Heart left ventricle (tissue), 13 donors: ENCODE measurements at regions not wholly inside any gene's neighbourhood (a gene's known extent, or its start where the extent isn't known, plus 50 kb on each side); places are given as distances from the start of the nearest gene placed in this dataset.

ENCODE experiments used
- POLR2A ChIP-seq, 2 donors: fragments of 450-650 bp; IDR thresholded peaks; one replicate each; pipeline ENCODE4 v1.6.1; 2017; ENCODE audit warnings: antibody characterized with exemption in 2 of 2, mild to moderate bottlenecking in 2 of 2, moderate library complexity in 2 of 2
- TF ChIP-seq, protein P1 (sequence below), 12 donors: fragments of 200-600 bp; sonication (generic) in 4 of 12; IDR thresholded peaks; one replicate each; pipeline versions ENCODE4 v1.5.0 to v1.8.0; 2018 to 2022; ENCODE audit warnings: antibody characterized with exemption in 12 of 12, mild to moderate bottlenecking in 5 of 12
- donor health status: ischemic (EF 13 %, LVEDD 7.1; RV severe dilation, severe dysfunction).
- donor health status: DM: no; HTN: yes; CAD: no.
- donor health status: DM: no; HTN: no; CAD: no.
- donor health status: ischemic (EF 25% LVEDD 6.9; RV normal size, moderate dysfunction).
- donor health status: ischemic (EF 25% LVEDD 5.7; RV mildly dilated, moderate dysfunction).
- donor health status: ischemic (EF 35%, LVEDD 5.7; RV mildly dilated, moderate dysfunction).
- donor health status: nonischemic (EF 11% LVEDD 7.7; RV severe dilation, severe dysfunction).
- donor health status: DM: yes; HTN: yes; CAD: no.
- donor health status: PGD.
- donor health status: ischemic (EF 29% LVEDD 5.4; RV normal size, mild dysfunction).
- donor health status: nonischemic (EF 23%, LVEDD 6.1; RV moderate dilation, normal function).

DNA sequence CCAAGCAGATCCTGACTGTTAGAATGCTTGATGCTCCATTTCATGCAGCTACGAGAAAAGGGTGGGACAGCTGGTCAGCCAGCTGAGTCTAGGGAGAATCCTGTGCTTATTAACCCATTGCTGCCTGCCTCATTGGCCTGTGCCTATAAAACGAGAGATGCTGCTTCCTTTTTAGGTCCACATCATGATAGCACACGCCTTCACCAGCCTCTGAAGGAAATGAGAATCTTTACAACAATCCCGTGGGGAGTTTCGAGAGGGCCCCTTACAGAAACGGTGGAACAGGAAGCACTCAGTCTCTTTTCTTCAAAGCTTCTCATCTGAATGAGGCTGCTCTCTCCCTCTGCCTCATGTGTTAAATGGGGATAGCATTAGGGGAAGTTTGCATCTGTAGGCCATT, 147.3 kb upstream of the RFLNA start:
- TF ChIP-seq, protein P1, sequence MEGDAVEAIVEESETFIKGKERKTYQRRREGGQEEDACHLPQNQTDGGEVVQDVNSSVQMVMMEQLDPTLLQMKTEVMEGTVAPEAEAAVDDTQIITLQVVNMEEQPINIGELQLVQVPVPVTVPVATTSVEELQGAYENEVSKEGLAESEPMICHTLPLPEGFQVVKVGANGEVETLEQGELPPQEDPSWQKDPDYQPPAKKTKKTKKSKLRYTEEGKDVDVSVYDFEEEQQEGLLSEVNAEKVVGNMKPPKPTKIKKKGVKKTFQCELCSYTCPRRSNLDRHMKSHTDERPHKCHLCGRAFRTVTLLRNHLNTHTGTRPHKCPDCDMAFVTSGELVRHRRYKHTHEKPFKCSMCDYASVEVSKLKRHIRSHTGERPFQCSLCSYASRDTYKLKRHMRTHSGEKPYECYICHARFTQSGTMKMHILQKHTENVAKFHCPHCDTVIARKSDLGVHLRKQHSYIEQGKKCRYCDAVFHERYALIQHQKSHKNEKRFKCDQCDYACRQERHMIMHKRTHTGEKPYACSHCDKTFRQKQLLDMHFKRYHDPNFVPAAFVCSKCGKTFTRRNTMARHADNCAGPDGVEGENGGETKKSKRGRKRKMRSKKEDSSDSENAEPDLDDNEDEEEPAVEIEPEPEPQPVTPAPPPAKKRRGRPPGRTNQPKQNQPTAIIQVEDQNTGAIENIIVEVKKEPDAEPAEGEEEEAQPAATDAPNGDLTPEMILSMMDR (IDR thresholded peaks at IDR 0.05), result no peak
- no peak for TF ChIP-seq POLR2A (IDR thresholded peaks at IDR 0.05)
